GM23338 (cell line): ENCODE measurements at regions not wholly inside any gene's neighbourhood (a gene's known extent, or its start where the extent isn't known, plus 50 kb on each side); places are given as distances from the start of the nearest gene placed in this dataset.

Experiments used
- ATAC-seq: fragments of 200-7000 bp; cut with Tn5 transposase; 3 replicates; pipeline ENCODE4 v1.9.1; 2020
- DNase-seq: peaks from one replicate; pipeline ENCODE4 v3.0.0-alpha.2; 2015; ENCODE audit warnings: low spot score
- H2AFZ ChIP-seq: fragments of 200-600 bp; sonication (generic); 2 replicates; pipeline ENCODE4 v1.8.0; 2016; ENCODE audit warnings: antibody characterized with exemption, mild to moderate bottlenecking, moderate library complexity
- H3F3A ChIP-seq: fragments of 200-600 bp; sonication (generic); replicated peaks from 2 replicates; pipeline ENCODE4 v1.8.0; 2017; ENCODE audit warnings: antibody characterized with exemption, mixed run types, low read depth
- H3K27ac ChIP-seq: fragments of 200-600 bp; sonication (generic); 2 replicates; pipeline ENCODE4 v1.6.1; 2016; ENCODE audit warnings: low read depth
- H3K27me3 ChIP-seq: fragments of 200-600 bp; sonication (generic); 2 replicates; pipeline ENCODE4 v1.8.0; 2016; ENCODE audit warnings: mild to moderate bottlenecking, mixed run types, moderate library complexity; ENCODE audit not compliant: insufficient read depth
- H3K36me3 ChIP-seq: fragments of 200-600 bp; sonication (generic); 2 replicates; pipeline ENCODE4 v1.8.0; 2016; ENCODE audit warnings: mild to moderate bottlenecking; ENCODE audit not compliant: insufficient read depth
- H3K4me1 ChIP-seq: fragments of 200-600 bp; sonication (generic); 2 replicates; pipeline ENCODE4 v1.8.0; 2016; ENCODE audit warnings: mild to moderate bottlenecking, moderate library complexity; ENCODE audit not compliant: insufficient read depth
- H3K4me2 ChIP-seq: fragments of 200-600 bp; sonication (generic); 2 replicates; pipeline ENCODE4 v1.7.1; 2017; ENCODE audit warnings: mixed run types
- H3K4me3 ChIP-seq: fragments of 200-600 bp; sonication (generic); 2 replicates; pipeline ENCODE4 v1.6.1; 2016; ENCODE audit warnings: mixed run types
- H3K79me2 ChIP-seq: fragments of 200-600 bp; sonication (generic); replicated peaks from 2 replicates; pipeline ENCODE4 v1.8.0; 2017; ENCODE audit warnings: mild to moderate bottlenecking; ENCODE audit not compliant: insufficient read depth
- H3K9me2 ChIP-seq: fragments of 200-600 bp; sonication (generic); 2 replicates; pipeline ENCODE4 v1.8.0; 2017; ENCODE audit not compliant: insufficient read depth
- H4K20me1 ChIP-seq: fragments of 200-600 bp; sonication (generic); replicated peaks from 2 replicates; pipeline ENCODE4 v1.8.0; 2017; ENCODE audit warnings: mild to moderate bottlenecking; ENCODE audit not compliant: insufficient read depth
- H3K27ac Mint-ChIP-seq: 2 replicates; pipeline ENCODE4 v1.8.0; 2020; ENCODE audit warnings: inconsistent platforms, mild to moderate bottlenecking, moderate library complexity, mixed read lengths
- H3K27me3 Mint-ChIP-seq: 3 replicates; pipeline ENCODE4 v1.8.0; 2022; ENCODE audit warnings: low read depth, mild to moderate bottlenecking, moderate library complexity, mixed read lengths, inconsistent platforms; ENCODE audit not compliant: insufficient read depth, poor library complexity
- H3K36me3 Mint-ChIP-seq: 3 replicates; pipeline ENCODE4 v1.8.0; 2021; ENCODE audit warnings: low read depth, mild to moderate bottlenecking, inconsistent platforms, moderate library complexity, mixed read lengths
- H3K4me1 Mint-ChIP-seq: 3 replicates; pipeline ENCODE4 v1.8.0; 2020; ENCODE audit warnings: mild to moderate bottlenecking, inconsistent platforms, mixed read lengths
- H3K4me3 Mint-ChIP-seq: 3 replicates; pipeline ENCODE4 v1.8.0; 2021; ENCODE audit warnings: moderate library complexity, mild to moderate bottlenecking, inconsistent platforms, mixed read lengths
- H3K9me3 Mint-ChIP-seq: 3 replicates; pipeline ENCODE4 v1.8.0; 2020; ENCODE audit warnings: moderate library complexity, mild to moderate bottlenecking, inconsistent platforms, mixed read lengths
- CREB1 ChIP-seq: fragments of 250-450 bp; sonication (Bioruptor Pico); IDR thresholded peaks from 2 replicates; pipeline ENCODE4 v1.5.0; 2020; ENCODE audit warnings: low read depth, mild to moderate bottlenecking, moderate library complexity
- CTCF ChIP-seq, 2 experiments: fragments of 200-600 bp in 1 of 2; sonication (generic) in 1 of 2; conservative IDR thresholded peaks; 2 replicates each; pipeline versions ENCODE4 v1.5.1 to v1.6.1; 2016 to 2017; ENCODE audit warnings: antibody characterized with exemption in 2 of 2, low read depth in 2 of 2, mild to moderate bottlenecking in 2 of 2, moderate library complexity in 1 of 2
- ETS1 ChIP-seq: IDR thresholded peaks from 2 replicates; pipeline ENCODE4 v1.6.1; 2016; ENCODE audit warnings: antibody characterized with exemption
- EZH2 ChIP-seq: fragments of 200-600 bp; sonication (generic); IDR thresholded peaks from one replicate; pipeline ENCODE4 v1.8.0; 2017; ENCODE audit warnings: antibody characterized with exemption, mild to moderate bottlenecking, low read depth; ENCODE audit not compliant: unreplicated experiment
- EZH2phosphoT487 ChIP-seq: fragments of 200-600 bp; sonication (generic); IDR thresholded peaks from one replicate; pipeline ENCODE4 v1.8.1; 2018; ENCODE audit warnings: antibody characterized with exemption; ENCODE audit not compliant: unreplicated experiment
- JUNB ChIP-seq: IDR thresholded peaks from one replicate; pipeline ENCODE4 v1.6.1; 2016; ENCODE audit warnings: antibody characterized with exemption; ENCODE audit not compliant: unreplicated experiment
- NANOG ChIP-seq: IDR thresholded peaks from 2 replicates; pipeline ENCODE4 v1.6.1; 2016; ENCODE audit warnings: antibody characterized with exemption, borderline replicate concordance
- POLR2AphosphoS5 ChIP-seq: IDR thresholded peaks from 2 replicates; pipeline ENCODE4 v1.6.1; 2016; ENCODE audit warnings: antibody characterized with exemption, low read depth
- STAT1 ChIP-seq: IDR thresholded peaks from one replicate; pipeline ENCODE4 v1.6.1; 2016; ENCODE audit warnings: antibody characterized with exemption; ENCODE audit not compliant: unreplicated experiment
- ZNF331 ChIP-seq: fragments of 250-450 bp; sonication (Bioruptor Pico); IDR thresholded peaks from 2 replicates; pipeline ENCODE4 v1.5.0; 2020; ENCODE audit warnings: low read depth, mild to moderate bottlenecking, moderate library complexity
- ZNF462 ChIP-seq: fragments of 250-450 bp; sonication (Bioruptor Pico); IDR thresholded peaks from 2 replicates; pipeline ENCODE4 v1.5.0; 2020; ENCODE audit warnings: mild to moderate bottlenecking, moderate library complexity

DNA sequence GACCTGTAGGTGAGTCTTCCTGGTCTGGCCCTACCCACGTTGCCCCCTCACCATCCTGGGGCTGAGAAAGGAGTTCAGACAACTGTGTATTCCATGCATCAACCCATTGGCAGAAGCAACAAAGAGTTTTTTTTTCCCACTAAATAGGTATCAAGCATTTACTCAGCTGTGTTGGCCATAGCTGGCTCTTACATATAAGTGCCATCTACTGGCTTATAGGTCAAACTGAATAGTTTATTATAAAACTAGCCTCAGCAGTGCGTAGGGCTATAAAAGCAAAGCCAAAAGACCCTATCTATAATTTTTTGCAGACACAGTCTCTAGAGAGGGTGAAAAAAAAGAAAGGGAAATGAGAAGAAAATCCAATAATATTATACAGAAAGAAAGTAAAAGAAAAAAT lies 765.2 kb upstream of the MGAT4C start:
- Histone ChIP-seq H4K20me1 (no peaks in the 10 kb centered on the region), H3K27me3 (no peaks in the 10 kb centered on the region), H3K4me2 (no peak overlapping the region), H3K79me2 (no peaks in the 10 kb centered on the region), H3K36me3 (no peaks in the 10 kb centered on the region), H3K4me1 (no peaks in the 10 kb centered on the region), H3F3A (no peaks in the 10 kb centered on the region), H3K27ac (no peak overlapping the region), H2AFZ (no peak overlapping the region), H3K4me3 (no peak overlapping the region), H3K9me2 (0 out of 2 replicates have a peak, but pooled peaks cover 3% of the 10 kb centered on the region)
- ATAC-seq (no peak), DNase-seq (no peak)
- no peak overlapping the region for H3K4me3 Mint-ChIP-seq
- no peaks in the 10 kb centered on the region for H3K9me3 Mint-ChIP-seq
- no peaks in the 10 kb centered on the region for H3K4me1 Mint-ChIP-seq
- no peak for TF ChIP-seq JUNB
- TF ChIP-seq CTCF (conservative IDR thresholded peaks at IDR 0.05; ENCODE audit: low read depth in 2 of 2) = no peak
- no peak for TF ChIP-seq ETS1
- no peak for TF ChIP-seq EZH2phosphoT487
- TF ChIP-seq POLR2AphosphoS5 = no peak
- no peak for TF ChIP-seq NANOG
- TF ChIP-seq EZH2 = no peak
- no peak for TF ChIP-seq STAT1
- TF ChIP-seq ZNF462 (CRISPR knock-in tag) = no peak
- no peak for TF ChIP-seq ZNF331
- no peak for TF ChIP-seq CREB1 (CRISPR knock-in tag)
- no peak overlapping the region for H3K27ac Mint-ChIP-seq
- H3K36me3 Mint-ChIP-seq = no peaks in the 10 kb centered on the region
- no peaks in the 10 kb centered on the region for H3K27me3 Mint-ChIP-seq
